C1 segment of cervical spinal cord (tissue), 14 donors: ENCODE measurements at regions not wholly inside any gene's neighbourhood (a gene's known extent, or its start where the extent isn't known, plus 50 kb on each side); places are given as distances from the start of the nearest gene placed in this dataset.
A peak's percentile ranks its signal among the peaks of the same experiment; 100 is the strongest.
"Not testable (repeated sequence)": the region's sequence is repeated elsewhere in the genome, so short reads cannot be mapped to it uniquely, and the experiment has no call there.

Experiments used
- DNase-seq, 14 donors: peaks; one replicate each; lab custom pipeline; 2025; lab: John Stamatoyannopoulos, UW

DNA sequence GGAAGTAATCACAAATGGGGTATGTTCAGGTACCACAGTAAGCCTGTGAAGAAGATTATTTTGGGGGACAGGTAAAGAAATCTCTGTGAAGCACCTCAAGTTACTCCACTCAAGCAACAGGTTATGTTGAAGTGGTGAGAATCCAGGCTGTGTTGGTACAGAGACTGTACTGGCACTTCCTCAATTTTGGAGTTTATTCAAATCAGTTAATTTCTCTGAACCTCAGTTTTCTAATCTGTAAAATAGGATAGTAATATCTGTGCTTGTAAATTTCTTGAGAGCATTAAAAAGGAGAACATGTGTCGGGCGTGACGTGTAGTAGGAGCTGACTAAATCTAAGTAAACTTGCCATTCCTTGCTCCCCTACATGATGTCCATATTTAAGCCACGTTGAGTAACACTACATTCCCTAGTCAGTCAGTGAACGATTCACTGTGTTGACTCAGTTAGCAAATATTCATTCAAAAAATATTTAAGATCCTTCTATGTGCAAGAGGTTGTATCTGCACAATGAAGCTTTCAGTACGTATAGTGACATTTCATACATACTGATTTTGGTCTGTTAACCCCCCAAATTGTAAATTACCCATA lies 504.2 kb downstream of the ZEB2 start:
- DNase-seq = no peak

DNA sequence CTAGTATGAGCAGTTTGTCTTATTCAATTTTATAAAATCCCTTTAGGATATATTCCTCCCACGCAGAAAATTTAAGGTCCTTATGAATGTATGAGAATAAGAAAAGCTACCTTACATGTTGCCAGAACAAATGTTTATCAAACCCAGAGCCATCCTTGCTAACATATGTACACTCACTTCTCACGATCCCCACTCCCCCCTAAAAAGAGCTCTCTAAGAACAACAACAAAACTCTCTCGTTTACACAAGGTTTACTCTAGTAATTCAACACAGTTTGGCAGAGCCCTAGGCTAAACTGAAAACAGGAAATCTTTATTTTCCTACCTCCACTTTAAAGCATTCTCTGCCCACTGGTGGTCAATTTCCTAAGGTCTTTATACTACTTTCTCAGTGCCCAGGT lies 504.9 kb downstream of the ZEB2 start:
- DNase-seq = no peak

DNA sequence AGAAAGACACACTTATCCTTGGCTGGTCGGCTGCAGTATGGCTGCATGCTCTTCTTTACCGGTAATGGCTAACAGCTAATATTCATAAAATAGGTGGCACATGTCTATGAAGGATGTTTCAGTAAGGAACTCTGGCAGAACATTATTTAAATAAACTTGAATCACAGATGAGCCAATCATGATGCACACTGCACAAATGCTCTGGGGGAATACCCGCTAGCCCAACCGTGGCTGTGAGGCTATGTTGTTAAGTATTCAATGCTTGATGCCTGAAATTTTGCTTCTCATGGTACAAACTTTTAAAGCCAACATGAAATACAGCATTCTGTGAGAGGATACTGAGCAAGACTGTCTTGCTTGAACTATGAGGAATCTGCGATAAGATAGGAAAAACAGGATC lies 505.8 kb downstream of the ZEB2 start:
- no peak for DNase-seq

DNA sequence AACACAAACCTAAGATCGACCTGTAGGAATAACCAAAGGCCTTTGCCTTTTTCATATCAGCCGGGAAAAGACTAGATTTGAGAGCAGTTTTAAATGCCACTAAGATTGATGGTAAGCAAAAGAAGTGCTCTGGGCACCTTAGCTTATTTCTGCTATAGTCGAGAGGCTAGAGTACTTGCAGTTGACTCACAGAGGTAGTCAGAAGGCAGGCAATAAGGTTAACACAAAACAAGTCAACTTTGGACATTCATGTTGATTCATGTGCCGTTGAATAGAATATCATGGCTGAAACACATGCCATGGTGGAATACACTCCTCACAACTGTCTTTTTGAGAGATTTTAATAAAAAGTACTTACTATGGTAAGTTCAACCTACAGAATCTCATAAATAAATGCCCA lies 507.6 kb downstream of the ZEB2 start:
- DNase-seq = no peak

DNA sequence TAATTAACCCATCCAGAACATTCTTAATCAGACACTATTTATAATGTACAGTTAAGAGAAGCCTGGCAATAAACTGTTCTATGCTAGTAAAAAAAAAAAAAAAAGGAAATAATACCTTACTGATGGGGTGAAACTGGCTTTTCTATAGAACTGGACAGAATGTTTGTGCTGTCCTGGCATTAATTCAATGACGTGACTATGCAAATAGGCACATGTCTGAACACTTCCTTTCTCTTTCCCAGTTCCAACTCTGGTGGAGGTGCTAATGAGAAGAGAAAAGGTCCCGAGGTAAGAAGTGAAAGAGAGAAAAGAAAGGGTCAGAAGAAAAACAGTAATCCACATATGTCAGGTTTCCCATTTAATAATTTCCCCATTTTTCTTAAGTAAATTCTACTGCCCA lies 508.4 kb downstream of the ZEB2 start:
- DNase-seq = no peak

DNA sequence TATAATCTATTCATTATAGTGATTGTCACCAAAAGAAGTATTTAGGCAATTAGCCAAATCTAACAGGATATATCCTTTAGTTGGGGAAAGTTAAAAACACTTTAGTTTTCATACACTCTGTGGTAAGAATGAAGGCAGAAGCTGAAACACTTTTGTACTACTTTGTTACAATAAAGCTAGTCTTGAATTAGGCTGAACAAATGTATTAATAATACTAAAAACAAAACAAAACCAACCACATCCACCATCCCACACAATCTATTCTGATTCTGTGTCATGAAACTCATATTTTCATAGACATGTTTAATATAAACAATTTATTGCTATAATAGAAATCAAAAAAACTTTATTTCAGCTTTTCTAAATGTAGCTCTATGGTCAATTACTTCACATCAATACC lies 508.8 kb downstream of the ZEB2 start:
- DNase-seq = no peak

DNA sequence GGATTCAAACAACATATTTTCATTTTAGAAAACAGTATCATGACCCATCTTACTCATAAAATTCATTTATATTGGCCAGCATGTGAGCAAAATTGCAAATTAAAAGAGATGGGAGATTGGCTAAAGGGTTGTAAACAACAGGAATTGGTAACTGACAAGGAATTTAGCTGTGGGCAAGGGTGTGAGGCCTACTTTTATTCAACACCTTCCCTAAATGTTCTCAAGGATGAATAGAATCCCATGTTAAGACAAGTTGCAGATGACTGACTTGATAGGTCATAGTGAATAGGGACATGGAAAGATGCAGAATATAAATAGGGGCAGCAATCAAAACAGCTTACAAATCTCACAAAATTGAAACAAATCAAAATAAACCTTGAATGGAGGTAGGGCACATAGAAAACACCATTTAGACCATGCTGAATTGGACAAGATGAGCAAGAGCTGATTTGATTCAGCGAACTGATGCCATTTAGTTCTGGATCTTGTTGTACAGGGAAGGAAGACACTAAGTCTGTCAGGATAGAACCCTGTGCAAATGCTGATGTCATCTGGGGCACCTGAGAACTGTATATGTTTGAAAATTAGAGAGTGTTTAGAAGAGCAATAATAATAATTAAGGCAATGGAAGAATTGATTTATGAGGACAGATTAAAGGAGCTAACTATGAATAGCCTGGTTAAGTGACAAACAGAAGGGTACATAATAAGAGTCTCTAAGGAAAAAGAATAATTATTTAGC lies 509.7 kb downstream of the ZEB2 start:
- no peak for DNase-seq

DNA sequence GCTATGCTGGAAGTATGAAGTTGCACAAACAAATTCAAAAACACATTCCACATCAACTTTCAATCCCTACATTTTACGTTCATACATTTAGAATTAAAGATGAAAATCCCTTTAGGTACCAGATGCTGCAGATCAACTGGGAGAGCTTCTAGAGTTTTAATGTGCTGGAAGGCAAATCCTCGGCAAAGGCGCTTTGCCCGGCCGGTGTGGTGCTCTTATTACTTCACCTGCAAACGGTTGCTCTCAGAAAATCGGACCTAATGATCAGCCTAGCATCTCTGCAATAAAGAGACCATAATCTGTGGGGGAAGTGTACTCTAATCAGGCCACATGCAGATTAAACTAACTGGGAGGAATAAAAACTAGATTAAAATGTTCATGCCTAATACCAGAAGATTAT lies 513.8 kb downstream of the ZEB2 start:
- DNase-seq = no peak

DNA sequence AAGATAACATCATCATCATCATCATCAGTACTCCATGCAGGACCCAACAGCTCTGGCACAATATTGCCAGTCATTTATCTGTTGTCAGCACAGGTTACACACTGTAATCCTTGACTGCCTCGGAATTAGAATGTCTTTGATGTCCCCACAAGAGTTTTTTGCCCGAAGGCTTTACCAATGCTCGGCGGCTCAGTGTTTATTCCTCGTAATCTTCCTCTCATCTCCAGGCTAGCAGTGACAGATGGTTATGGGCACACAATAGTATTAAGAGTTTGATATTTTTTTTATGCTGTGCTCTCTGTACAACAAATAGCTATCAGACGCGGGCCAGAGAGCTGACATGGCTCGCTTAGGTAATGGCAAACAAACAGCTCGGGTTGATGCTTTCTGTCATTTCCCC lies 515.2 kb downstream of the ZEB2 start:
- peak in 1 of 14 donors; percentile 8 for DNase-seq

DNA sequence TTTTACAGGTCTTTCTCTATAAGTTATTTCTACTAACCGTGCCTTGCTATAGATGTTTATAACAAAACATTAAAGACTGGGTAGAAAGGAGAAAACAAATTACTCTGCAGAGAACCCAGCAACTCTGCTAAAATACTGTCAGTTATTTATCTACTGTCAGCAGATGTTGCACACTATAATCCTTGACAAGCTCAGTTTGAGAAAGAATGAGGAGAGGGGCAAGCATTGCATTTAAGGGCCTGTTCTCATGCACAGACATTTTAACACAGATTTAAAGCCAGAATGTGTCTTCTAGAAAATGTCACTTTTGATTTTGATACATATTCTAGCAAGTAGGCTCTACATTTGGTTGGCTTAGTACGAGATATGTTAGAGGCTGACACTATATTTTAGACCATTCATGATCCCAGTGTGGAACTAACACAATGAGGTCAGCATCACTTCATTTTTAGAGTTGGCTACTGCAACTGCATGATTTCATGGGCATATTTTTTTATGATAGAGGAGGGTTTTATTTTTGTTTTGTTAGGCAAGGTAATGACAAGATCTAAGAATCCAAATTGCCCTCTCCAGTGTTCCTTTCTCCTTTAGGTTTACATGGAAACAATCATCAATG lies 516.4 kb downstream of the ZEB2 start:
- DNase-seq = no peak

DNA sequence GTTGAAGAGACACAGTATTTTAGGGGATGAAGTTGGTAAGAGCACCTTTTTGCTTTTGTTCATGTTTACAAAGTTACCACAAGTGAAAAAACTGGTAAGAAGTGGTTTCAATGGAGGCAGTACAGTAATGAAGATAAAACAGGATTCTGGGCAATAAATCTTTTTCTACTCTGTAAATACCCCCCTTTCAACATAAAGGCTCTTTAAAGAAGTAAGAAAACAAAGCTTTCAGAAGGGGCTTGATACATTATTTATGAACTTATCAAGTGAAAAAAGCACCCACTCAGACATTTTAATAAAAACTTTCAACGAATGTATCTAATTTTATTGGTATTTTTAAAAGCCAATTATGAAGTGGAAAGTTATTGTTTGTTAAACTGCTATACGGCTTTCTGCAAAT lies 522.9 kb downstream of the ZEB2 start:
- no peak for DNase-seq

DNA sequence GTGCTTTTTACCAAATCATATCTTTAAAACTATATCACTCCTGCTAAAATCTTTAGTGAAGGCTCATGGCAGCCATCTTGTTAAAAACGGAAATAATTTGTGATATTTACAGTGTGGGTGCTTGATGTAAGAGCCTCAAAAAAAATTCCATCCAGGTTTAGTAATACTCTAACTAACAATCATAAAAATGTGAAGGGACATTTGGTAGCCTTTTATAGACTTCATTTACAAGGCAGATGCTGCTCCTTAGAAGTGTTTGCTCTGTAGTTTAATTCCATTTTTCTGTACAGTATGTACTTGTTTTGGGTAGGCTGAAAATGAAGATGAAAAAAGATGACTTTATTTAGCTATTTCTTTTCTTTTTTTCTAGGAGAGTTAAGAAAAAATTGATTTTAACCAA lies 525.0 kb downstream of the ZEB2 start:
- no peak for DNase-seq

DNA sequence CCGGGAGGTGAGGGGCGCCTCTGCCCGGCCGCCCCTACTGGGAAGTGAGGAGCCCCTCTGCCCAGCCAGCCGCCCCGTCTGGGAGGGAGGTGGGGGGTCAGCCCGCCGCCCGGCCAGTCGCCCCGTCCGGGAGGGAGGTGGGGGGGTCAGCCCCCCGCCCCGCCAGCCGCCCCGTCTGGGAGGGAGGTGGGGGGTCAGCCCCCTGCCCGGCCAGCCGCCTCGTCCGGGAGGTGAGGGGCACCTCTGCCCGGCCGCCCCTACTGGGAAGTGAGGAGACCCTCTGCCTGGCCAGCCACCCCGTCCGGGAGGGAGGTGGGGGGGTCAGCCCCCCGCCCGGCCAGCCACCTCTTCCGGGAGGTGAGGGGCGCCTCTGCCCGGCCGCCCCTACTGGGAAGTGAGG lies 528.3 kb downstream of the ZEB2 start:
- DNase-seq = not testable (repeated sequence)

DNA sequence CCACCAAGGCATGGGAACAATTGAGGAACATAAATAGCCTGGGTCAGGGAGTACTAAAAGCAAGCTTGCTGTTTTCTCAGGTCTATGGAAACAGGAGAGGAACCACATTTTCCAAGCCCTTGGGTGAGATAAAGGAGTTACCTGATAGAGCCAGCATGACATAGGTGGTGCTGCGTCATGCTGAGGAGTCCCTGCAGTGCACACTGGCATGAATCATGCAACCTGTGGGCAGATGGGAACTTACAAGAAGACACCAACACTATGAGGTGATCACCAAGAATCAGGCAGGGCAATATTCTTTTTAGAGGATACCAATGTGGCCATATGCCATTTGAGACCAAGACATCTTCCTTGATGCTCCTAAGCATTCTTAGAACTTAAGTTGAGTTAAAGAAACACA lies 531.8 kb downstream of the ZEB2 start:
- DNase-seq = no peak

DNA sequence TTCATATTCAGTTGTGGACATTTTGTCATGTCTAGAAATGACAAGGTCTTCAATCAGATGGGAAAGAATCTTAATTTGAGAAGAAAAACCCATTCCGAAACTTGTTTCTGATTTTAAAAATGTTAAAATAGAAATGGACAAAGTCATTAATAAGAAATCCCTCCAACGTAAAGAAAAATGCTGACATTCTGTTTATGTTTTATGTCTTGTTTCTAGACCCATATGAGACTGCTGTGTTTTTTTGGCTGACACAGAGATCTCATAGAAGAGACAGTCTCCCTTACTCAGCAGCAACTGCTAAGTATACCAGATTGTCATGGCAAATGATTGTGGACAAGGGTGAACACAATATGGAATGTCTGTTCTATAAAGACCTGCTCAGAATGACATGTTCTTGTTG lies 538.5 kb downstream of the ZEB2 start:
- no peak for DNase-seq

DNA sequence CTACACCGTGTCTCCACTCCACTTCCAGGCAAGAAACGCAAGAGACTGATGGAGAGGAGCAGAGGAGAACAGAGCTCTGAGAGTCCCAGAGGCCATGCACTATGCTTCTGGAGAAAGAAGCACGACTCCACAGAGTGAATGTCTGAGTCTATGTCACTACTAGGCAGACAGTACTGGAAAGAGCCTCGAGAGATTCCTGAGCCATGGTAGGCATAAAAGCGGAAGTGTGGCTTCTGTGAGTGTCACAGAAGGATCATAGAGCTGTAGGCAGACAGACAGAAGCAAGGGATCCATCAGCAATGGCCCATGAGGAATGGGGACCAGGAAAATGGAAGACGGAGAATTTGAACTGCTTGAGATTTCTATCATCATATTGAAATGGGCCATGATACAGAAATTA lies 542.6 kb downstream of the ZEB2 start:
- no peak for DNase-seq

DNA sequence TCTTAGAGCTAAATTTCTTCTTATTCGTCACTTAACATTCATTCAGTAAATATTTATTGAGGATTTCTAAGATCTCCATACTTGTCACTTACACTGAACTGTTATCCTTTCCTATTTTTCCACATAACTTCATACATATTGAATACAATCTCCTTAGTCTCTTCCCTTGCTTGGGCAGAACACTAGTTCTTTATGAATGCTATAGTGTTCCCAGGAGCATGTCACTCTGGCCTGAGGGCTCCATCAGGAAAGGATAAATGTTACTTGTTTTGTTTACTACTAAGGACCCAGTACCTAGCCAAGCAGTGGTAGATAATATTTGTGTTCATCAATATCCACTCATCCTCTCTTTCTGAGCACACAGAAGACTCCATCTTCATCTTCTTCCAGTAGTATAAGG lies 544.7 kb downstream of the ZEB2 start:
- no peak for DNase-seq

DNA sequence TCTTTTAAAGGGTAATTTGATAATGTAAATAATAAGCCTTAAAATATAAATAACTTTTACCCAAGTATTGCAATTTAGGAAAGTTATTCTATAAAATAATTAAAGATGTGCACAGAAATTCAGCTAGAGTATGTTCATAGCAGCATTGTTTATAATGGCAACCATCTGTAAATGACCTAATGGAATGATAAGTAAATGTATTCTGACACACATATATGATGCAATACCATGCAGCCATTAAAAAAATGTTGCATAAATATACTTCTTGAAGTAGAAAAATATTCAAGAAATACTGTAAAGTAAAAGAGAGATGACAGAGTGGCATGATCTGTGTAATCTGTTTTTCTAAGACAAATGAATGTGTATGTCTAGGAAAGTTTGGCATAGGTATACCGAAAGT lies 545.7 kb downstream of the ZEB2 start:
- DNase-seq = no peak

DNA sequence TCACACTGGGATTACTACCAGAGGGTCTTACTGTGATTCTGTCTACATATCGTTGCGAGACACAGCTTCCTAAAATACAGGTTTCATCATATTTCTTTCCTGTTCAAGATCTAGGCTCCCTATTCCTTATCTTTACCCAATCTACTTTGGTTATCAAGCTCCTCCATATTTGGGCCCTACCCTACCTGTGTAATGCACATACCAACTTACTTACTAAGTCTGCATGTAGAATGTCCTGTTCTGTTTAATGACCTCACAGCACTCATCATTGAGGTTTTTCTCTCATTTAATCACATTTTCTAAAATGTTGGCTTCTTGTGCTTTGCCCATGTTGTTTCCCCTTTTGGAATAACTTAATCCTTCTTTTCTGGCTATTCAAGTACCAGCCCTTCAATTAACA lies 551.1 kb downstream of the ZEB2 start:
- DNase-seq = no peak

DNA sequence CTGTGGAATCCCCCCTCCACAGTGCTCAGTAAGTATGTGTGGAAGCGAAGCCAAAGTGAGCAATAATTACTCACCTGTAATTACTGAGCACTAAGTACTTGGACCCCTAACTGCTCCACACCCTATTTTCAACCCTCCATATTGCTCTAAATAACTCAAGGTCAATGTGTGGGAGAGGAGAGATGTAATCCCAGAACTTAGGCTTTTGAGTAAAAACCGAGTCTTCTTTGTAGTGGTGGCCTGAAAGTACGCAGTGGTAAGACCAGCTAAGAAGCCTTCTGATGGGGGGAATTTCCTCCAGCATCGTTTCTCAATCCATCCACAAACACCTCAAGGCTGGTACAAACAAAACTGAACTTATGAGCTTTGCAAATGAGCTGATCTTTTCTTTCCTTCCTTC lies 551.6 kb downstream of the ZEB2 start:
- no peak for DNase-seq

DNA sequence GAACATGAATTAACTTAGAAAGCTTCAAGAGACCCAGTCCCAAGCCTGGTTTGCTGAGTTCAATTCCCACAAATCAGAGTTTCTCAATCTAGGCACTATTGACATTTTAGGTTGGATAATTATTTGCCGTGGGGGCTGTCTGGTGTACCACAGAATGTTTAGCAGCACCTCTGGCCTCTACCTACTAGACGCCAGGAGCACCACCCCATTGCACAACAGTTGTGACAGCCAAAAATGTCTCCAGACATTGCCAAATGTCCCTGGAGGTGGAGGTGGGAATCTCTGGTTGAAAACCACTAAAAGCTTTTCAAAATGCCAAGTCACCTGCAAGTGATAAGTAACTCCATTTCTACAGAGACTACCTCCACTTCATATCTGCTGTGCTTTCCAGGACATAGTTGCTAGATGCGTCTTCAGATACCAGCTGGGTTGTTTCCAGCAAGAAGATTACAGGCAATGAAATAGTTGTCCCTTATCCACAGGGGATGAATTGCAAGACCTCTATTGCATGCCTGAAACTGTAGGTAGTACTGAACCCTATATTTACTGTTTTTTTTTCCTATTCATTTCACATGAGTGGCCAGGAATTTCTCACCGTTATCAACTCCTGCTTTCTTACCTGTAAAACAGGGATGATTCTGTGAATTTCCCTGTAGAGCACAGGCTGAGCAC lies 554.3 kb downstream of the ZEB2 start:
- no peak for DNase-seq

DNA sequence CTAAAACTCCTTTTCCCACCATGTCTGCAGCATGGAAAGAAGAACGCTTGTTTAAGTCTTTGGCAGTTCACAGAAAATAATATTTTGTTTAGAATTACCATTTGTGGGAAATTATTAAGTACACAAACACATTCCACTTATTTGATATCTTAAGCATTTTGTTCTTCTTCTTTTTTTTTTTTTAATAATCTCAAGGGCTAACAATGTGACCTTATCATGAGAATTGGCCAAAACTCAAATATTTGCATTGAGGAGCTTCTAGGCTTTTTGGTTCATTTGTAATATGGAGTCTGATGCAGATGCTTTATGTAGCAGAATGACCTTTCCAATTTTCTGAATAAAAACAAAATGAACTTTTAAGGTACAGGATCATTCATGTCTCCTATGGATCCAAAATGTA lies 555.0 kb downstream of the ZEB2 start:
- no peak for DNase-seq

DNA sequence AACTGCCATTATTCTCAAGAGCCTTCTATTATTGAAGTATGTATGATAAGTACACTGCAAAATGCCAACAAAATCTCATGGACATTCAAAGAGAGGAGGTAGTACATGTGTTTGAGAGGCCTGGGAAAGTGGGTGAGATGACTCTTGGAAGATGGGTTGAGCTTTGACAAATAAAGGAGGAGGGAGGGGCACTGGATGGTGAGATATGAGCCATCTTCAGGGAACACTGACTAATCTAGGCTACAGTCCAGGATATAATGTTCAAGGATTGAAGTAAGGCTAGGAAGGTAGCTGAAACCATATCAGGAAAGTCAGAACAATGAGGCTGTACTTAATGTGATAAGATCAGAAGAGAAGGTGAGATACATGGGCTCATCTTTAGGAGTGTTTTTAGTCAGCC lies 559.7 kb downstream of the ZEB2 start:
- no peak for DNase-seq
